Left hindlimb (tissue), 1 donor: ENCODE measurements at regions not wholly inside any gene's neighbourhood (a gene's known extent, or its start where the extent isn't known, plus 50 kb on each side); places are given as distances from the start of the nearest gene placed in this dataset.
"Not testable (repeated sequence)": the region's sequence is repeated elsewhere in the genome, so short reads cannot be mapped to it uniquely, and the experiment has no call there.

Experiments
- DNase-seq: peaks from one replicate; pipeline ENCODE4 v3.0.0-alpha.2; 2018

DNA sequence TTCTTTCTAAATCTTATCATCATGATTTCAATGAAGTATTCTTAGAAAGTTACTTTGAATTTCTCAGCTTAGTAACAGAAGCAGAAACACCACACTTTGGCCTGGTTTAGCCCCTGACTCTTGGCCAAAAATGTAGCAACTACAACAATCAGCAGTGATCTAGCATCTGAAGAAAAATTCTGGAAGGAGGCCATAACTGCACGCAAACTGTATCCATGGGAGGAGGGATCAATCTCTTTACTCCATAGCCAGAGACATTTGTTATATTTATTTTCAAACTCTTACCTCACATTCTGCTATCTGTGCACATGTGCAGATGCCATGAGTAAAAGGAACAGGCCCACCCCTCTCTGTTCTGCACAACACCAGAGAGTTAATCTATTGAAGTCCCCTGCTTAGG, 251.0 kb upstream of the P2RY1 start:
- DNase-seq: no peak

DNA sequence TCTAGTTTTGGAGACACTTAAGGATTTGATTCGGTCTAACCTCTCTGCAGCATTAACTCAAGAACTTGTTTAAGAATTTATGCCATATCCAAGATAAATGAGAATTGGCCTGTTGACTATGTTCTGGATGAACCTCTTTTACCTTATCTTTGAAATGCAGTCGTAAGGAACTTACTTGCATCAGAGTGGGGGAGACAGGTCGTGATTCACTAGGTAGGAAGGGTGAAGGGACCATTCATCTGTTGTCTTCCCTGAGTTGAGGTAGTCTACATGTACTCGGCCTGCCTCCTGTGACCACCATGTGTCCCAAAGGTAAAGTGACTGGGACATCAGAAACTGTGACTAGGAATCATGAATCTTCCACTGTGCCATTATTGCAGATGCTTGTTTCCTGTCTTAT, 248.0 kb upstream of the P2RY1 start:
- no peak for DNase-seq

DNA sequence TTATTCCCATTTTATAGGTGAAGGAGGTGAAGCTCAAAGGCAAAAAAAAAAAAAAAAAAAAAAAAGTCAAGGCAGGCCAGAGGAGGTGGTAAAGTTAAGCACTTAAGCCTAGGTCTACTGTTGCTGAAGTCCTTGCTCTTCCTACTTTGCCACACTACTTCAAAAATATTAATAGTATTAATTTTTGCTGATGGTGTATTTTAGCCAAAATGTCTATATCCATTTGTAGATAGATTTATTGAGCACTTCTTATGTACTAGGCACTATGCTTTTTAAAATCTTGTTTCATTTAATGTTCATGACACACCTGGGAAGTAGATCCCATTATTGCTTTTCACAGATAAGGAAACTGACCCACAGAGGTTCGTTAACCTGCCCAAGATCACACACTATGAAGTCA, 247.1 kb upstream of the P2RY1 start:
- no peak for DNase-seq

DNA sequence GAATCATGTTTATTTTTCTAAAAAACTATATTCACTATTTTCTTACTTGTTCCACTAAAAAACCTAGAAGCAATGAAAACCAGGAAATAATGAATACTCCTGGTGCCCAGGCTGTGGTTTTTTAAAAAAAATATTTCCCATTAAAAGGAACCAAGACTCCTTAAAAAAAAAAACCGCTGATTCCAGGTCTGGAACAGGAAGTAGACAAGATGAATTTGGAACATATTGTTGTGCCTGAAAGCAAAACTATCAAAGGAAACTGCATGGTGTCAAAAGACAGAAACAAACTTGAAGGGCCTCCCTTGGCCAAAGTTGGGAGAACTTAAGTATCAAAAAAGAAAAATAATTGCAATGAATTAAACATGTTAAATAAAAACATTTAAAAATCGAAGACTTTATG, 245.3 kb upstream of the P2RY1 start:
- no peak for DNase-seq

DNA sequence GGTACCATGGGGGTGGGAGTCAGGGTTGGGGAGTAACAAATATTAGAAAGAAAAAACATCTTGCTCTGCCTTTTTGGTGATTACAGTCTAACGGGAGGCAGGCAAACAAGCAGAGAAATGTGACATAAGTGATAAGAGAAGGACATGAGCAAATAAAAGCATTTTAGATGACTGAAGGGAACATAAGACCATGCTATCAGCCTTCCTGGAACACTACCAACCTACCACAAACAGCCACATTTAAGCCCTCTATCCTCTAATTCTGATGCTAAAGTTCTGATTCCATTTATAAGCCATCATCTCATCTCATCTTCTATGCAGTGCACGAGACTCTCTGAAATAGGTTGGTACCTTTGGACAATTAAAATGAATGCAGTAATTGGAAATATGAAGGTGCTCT, 243.4 kb upstream of the P2RY1 start:
- no peak for DNase-seq

DNA sequence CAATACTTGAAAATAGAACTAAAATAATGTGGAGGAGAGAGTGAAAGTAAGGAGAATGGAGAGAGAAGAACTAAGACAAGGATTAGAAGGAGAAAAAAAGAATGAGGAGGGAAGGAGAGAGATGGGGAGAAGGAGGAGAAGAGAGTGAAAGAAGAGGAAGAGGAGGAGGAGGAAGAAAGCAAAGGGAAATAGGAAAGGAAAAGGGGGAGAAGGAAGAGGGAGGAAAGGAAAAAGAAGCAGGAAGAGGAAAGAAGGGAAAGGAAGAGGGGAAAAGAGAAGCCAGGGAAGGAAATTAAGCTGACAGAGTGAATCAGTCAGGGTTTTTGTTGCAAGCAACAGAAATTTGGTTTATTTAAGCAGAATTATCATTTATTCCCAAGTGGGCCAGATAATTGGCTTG, 241.7 kb upstream of the P2RY1 start:
- no peak for DNase-seq

DNA sequence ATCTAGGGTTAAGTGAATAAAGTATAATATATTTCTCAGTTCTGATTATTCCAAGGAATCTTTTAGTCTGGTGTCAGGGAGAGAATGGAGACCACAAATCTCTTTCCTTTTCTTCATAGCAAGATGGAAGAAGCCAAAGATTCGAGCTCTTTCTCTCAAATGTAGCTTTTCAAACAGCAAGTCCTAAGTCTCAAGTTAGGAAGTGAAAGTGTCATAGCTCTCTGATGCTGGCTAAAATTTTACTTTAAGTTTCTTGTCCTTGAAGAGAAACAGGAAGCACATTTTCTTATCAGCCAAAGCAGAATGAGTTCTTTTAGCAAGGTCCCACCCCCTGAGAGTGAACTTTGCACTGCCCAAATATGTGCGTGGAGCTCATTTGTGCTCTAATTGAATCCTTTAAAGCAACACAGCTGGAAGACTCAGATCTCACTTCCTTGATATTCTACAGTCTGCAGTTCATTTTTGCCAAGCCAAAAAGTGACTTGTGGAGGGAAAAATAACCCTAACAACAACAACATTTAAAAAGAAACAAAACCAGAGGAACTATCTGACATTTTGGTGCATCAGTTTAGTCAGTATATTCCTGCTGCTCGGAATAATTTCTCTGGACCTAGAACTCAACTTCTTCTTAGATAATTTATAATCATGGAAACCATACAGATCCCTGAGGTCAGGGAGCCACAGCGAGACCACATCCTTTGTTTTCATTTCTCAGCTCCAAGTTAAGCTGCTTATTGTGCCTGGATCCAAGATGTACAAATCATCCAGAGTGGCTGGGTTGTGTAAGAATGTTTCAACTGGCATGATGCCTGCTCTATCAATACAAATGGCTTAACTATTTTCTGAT, 238.7 kb upstream of the P2RY1 start:
- DNase-seq: peak; percentile 39

DNA sequence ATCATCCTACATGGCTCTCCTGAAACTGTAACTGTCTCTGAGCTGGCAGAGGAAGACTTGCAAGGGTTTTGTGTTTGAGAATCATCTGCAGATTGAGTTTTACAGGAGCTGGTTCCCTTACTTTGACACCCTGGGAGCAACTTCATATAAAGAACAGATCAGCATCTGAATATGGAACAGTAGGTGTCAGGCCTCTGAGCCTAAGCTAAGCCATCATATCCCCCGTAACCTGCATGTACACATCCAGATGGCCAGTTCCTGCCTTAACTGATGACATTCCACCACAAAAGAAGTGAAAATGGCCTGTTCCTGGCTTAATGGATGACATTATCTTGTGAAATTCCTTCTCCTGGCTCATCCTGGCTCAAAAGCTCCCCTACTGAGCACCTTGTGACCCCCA, 238.1 kb upstream of the P2RY1 start:
- not testable (repeated sequence) for DNase-seq

DNA sequence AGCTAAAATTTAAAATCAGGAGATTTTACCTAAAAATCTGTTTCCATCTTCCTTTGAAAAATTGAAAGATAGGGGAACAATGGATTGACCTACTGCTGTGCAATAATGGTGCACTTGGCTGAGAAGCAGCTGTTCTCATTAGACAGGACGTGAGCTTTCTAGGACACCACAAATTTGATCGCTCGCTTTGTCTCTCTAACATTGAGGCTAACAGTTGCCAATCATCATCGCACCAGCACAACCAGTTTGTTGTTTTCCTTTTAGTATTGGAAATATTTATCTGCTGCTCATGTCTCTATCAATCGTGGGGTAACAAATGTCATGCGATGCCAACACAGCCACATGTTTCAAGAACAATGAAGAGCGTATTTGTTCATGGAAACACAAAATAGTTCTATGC, 228.8 kb upstream of the P2RY1 start:
- no peak for DNase-seq

DNA sequence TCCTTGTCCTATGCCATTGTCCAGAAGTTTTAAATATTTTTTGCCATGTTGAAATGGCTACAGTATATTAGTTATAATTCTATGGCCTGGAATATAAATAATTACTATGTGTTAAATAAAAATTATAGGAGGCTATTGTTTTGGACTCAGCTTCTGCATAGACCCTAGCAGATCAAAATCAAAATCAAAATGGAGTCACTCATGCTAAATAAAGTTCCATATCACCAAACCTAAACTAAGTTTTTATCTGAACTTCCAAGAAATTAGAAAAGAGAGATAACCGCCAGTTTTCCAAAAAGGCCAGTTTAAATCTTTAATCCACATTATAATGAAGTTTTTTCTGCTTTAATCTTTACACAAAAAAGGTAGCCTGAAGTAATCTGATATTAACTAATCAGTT, 227.8 kb upstream of the P2RY1 start:
- no peak for DNase-seq

DNA sequence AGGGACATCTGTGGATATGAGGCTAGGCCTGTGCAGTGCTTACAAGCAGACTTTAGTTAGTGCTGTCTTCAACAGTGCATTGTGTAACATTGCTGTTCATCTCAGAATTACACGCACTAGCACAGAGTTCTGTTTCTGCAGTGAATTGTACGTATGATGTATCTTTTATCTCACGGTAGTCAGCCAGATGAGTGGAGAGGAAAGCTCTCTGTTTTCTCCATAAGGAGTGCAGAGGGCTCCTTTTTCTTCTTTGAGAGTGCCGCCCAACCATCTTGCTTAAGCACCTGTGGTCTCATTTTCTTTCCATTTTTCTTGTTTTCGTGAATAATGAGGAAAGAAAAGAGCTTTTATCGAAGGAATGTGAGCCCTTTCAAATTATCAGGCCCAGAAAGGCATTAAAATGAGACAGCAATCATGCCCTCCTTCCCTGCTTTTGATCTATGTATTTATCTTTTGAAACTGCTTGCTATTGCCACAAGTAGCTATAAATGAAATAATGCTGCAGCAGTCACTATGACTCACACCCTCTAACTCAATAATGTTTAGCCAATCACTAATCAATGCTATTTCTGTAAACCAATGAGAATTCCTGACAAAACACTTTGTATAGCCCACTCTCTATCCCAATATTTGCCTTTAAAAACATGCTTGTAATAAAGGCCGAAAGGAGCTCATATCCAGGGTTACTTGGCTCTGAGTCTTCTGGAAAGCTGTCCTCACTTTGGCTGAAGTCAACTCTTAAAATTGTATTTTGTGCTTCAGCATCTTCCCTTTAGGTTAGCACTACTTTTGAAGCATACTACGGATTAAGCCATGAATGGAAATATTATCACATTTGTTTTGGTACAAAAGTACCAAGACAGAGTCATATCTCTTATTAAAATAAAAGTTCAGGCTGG, 226.0 kb upstream of the P2RY1 start:
- DNase-seq: no peak

DNA sequence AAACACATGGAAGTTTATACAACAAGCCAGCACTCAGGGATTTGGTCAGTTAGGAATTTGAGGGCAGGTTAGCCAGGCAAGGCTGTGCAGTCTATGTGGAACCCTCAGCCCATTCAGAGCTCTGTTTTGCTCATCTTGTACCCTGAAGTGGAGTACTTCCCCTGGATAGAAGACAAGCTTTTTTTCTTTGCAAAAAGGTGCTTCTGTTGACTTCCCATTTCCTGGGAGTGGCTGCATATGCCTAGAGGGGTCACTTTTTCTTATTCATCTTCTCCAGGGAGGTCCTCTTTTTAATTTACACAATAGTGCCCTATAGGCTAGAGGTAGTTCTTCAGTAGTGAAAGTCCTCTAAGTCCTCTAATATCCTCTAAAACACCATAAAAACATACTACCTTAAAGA, 225.0 kb upstream of the P2RY1 start:
- DNase-seq: no peak

DNA sequence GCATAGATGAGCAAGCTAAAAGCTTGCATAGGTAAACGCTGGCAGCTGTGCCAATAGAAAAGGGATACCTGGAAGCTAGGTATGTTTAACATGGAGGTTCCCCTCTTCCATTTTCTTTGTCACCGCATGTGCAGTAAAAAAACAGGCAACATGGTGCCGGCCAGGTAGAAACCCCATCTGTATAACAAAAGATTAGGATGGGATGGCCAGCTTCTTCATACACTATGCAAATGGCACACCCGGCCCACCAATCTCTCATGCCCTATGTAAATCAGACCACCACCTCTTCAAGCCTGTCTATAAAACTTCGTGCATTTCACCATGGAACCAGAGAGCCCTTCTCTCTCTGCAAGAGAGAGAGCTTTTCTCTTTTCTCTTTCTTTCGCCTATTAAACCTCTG, 224.3 kb upstream of the P2RY1 start:
- no peak for DNase-seq

DNA sequence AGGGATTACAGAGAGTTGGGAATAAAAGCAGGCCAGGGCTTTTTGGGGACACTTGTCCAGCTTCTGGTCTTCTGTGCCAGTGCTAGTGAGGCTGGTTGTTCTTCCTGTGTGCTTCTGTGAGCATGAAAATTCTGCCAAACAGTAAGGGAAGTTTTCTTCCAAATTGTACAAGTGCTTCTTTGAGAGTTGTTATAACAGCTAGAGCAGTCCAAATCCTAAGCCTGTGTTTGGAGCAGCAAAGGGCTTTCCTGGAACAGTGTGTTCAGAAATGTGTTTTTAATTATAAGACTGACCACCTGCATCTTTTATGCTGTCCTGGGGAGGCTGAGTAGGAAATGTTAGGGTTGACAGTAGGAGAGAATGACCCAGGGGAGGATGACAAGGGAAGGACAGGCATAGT, 223.0 kb upstream of the P2RY1 start:
- DNase-seq: no peak

DNA sequence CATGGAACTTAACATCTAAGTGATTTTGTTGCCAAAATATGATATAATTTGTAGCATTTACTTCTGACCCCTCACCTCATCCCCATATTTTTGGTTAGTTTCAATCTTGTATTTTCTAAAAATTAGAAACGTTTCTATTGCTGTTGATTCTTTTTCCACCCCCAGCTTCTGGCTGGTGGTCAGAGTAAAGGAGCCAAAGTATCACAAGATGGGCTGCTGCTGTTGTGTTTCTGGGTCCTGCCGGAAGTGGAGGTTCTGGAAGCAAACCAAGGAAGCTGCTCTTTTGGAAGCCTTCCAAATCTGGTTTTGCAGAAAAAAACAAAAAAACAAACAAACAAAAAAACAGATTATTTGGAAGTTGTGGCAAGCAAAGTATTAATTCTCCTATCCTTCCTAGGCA, 221.1 kb upstream of the P2RY1 start:
- no peak for DNase-seq

DNA sequence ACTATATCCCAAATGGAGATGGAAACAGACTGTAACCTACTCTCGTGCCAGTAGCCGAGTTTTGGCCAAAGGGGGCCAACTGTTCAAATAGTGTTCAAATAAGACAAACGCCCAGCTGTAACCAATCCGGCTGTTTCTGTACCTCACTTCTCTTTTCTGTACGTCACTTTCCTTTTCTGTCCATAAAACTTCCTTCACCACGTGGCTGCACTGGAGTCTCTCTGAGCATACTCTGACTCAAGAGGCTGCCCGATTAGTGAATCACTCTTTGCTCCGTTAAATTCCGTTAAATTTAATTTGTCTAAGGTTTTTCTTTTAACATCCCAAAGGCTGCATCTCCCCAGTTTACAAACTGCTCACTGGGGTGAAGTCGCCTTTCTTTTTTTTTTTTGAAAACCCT, 219.2 kb upstream of the P2RY1 start:
- no peak for DNase-seq

DNA sequence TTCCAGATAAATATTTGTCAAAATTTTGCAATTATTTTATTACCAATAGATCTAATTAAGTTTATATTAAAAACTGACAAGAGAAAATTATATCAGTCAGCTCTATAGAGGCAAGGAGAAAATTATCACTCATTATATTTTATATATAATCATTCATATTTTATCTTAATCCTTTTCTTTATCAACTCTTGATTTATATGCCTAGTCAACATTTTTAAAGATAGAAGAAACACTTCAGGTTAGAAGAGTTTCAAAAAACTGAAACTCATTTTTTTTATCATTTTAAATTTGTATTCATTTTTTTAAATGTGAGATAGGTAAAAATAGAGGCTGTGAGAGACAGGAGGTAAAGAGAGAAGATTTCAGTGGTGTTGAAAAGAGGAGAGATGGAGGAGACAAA, 217.3 kb upstream of the P2RY1 start:
- DNase-seq: no peak

DNA sequence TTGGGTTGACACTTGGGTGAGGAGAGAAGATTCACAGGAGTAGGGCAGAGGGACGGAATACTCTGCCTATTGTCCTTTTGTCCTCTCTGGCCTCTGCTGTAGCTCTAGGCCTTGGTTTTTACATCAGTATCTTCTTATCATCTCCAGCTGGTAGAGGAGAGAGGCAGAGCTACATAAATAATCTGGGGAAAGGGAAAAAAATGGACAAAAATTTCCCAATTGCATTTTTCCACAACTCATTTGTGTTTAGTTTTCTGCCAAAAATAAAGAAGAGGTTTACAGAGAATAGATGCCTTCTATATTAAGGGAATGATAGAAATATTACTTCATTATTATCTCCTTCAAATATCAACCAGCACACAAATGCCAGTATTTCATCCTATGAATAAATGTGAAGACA, 216.4 kb upstream of the P2RY1 start:
- DNase-seq: no peak

DNA sequence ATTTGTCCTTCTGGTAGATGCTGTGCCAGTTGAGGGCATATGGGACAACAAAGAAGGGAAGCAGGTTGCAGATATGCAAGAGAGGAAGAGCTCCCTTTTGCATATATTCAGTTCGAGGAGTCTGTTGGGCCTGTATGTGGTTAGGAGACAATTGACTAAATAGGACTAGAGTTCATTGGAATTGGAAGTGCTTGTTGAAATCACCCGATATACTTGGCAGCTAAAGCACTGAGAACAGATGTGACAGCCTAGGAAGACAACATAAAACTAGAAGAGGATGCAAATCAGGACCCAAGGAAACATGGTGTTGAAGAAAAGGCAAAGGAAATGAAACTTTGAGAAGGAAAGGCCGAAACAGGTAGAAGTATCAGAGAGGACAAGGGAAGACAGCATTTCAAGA, 215.2 kb upstream of the P2RY1 start:
- no peak for DNase-seq

DNA sequence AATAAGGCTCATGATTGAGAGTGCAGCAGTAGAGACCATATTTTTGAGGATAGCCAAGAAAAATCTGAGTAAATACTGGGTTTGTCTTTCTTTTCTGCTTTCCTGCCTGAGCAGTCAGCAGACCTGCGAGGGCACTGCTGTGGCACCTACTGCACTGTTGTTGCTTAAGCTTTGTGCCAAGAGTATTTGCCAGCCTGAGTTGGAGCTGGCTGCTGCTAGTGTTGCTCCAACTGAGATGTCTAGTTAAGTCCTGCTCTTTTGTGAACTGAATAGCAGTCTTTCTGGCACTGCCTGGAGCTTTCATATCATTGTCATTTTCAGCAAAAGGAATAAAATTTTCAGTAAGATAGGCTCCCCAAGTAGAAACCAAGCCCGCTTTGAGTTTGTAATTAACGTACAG, 214.5 kb upstream of the P2RY1 start:
- DNase-seq: no peak

DNA sequence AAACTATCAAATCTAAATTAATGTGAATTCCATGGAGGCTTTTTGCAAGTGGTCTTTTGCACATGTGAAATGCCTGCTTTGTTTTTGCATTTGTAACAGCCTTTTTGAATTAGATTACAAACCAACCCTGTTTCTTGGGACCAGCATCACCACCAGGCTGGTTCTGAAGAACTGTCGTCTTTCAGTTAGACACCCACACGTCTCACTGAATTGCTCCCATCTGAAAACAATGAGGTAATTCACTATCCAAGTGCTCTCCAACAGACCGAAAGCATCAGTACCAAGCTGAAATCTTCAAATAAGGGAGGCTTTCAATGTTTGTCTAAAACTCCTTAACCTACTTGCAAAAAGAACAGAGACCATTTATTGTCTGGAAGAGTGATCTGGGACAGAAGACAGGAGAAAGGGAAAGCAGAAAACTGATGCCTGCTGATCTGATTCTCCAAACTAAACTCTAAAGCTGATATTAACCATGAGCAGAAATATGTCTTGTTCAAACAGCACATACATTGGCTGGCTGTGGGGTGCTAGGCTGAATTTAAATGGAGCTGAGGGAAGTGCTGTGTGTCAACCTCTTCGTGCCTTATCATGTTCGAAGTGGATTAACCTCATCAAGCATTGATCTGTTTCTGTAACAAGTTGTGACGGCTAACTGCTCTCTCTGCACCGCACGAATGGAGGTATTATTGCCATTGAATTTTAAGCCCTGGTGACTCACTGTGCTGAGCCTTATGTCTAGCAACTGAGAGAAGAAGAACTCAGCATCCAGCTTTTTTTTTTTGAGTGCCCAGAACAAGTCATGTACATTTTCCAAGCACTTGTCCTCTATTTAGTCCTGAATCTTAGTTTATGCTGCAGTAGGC, 213.7 kb upstream of the P2RY1 start:
- DNase-seq: no peak

DNA sequence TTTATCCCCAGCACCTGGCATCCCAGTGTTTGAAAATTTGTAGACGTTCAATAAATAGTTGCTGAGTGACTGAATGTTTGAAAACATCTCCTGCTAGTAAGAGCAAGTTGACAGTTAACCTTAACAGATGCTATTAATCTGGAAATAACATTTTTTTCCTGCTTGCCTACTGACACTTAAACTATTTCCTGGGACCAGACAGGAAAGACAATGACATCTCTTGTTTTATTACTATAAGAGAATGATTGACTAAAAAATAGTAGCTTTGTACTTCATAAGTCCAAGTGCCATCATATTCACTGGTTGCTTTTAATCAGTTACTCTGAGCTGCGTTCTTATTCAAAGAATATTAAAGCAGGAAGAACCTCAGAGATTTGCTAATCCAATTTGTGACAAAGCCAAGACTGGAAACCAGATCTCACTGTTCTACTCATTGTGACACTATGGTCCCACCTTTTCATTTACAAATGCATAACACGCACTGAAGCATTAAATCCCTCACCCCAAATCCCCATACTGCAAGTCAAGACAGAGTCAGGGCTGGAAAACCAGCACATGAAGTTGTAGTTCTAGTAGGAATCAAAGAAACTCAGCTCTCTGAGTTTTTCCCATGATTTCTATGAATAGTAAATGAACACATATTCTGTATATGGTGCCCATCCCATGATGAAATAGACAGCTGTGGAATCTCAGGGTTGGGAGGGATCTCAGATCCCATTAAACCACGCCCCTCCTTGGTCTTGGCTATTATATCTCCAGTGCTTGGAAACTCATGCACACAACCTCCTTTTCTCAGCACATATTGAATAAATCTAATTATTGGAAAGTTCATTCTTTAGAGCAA, 212.7 kb upstream of the P2RY1 start:
- no peak for DNase-seq
